ENCODE measurements at regions not wholly inside any gene's neighbourhood (a gene's known extent, or its start where the extent isn't known, plus 50 kb on each side); places are given as distances from the start of the nearest gene placed in this dataset.

GRCh38 chr10:2980791-2981360, 86.5 kb upstream of the PFKP start:
- DNase-seq, result no peak

GRCh38 chr10:2980116-2980515, 87.2 kb upstream of the PFKP start:
- DNase-seq, result no peak

- DNase-seq, result no peak
Observed at GRCh38 chr10:2979306-2979705, 88.0 kb upstream of the PFKP start.

- no peak for DNase-seq
Observed at GRCh38 chr10:2978574-2979273, 88.6 kb upstream of the PFKP start.

- peak; percentile 55 for DNase-seq
Observed at GRCh38 chr10:2978111-2978510, 89.2 kb upstream of the PFKP start.

- DNase-seq, result no peak
Observed at GRCh38 chr10:2974503-2975207, 92.7 kb upstream of the PFKP start.

- DNase-seq, result no peak
Observed at GRCh38 chr10:2974083-2974482, 93.3 kb upstream of the PFKP start.

GRCh38 chr10:2972810-2973209, 94.5 kb upstream of the PFKP start:
- no peak for DNase-seq

GRCh38 chr10:2972216-2972615, 95.1 kb upstream of the PFKP start:
- no peak for DNase-seq

GRCh38 chr10:2970190-2970823, 97.0 kb upstream of the PFKP start:
- no peak for DNase-seq

- DNase-seq, result no peak
Observed at GRCh38 chr10:2968401-2969058, 98.8 kb upstream of the PFKP start.

- no peak for DNase-seq
Observed at GRCh38 chr10:2966134-2966533, 101.2 kb upstream of the PFKP start.

GRCh38 chr10:2964632-2965296, 102.6 kb upstream of the PFKP start:
- DNase-seq, result no peak

- DNase-seq, result no peak
Observed at GRCh38 chr10:2963889-2964631, 103.3 kb upstream of the PFKP start.

- no peak for DNase-seq
Observed at GRCh38 chr10:2962194-2962593, 105.2 kb upstream of the PFKP start.

- no peak for DNase-seq
Observed at GRCh38 chr10:2958659-2959058, 108.7 kb upstream of the PFKP start.

GRCh38 chr10:2957785-2958184, 109.6 kb upstream of the PFKP start:
- no peak for DNase-seq

- DNase-seq, result no peak
Observed at GRCh38 chr10:2955064-2955463, 112.3 kb upstream of the PFKP start.

- no peak for DNase-seq
Observed at GRCh38 chr10:2953495-2953894, 113.9 kb upstream of the PFKP start.

GRCh38 chr10:2951235-2951835, 116.0 kb upstream of the PFKP start:
- DNase-seq, result no peak

- DNase-seq, result no peak
Observed at GRCh38 chr10:2950546-2950945, 116.8 kb upstream of the PFKP start.

Measured in hindlimb muscle (tissue), 1 donor.